Activated T-cell treated with anti-CD3 and anti-CD28 coated beads for 1 hour (primary cell): ENCODE measurements at regions not wholly inside any gene's neighbourhood (a gene's known extent, or its start where the extent isn't known, plus 50 kb on each side); places are given as distances from the start of the nearest gene placed in this dataset.

ENCODE experiments used
- DNase-seq: peaks from one replicate; pipeline ENCODE4 v3.0.0-alpha.2; 2020; ENCODE audit warnings: low read depth

DNA sequence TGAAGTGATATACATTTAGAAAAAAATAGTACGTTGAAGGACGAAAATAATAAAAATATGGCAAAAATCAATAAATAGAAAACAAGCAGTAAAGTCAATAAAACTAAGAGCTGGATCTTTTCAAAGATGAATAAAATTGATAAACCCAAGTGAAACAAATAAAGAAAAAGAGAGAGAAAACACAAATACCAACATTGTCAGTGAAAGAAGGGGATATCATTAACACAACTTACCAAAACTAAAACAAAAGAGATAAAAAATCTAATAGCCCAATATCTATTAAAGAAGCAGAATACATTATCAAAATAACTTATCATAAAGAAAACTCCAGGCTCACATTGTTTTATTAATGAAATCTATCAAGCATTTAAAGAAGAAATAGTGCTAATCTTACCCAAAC lies 675.1 kb downstream of the UQCRFS1 start:
- DNase-seq, result no peak

- no peak for DNase-seq
Observed at GRCh38 chr19:28537079-28537478, 675.9 kb downstream of the UQCRFS1 start.

DNA sequence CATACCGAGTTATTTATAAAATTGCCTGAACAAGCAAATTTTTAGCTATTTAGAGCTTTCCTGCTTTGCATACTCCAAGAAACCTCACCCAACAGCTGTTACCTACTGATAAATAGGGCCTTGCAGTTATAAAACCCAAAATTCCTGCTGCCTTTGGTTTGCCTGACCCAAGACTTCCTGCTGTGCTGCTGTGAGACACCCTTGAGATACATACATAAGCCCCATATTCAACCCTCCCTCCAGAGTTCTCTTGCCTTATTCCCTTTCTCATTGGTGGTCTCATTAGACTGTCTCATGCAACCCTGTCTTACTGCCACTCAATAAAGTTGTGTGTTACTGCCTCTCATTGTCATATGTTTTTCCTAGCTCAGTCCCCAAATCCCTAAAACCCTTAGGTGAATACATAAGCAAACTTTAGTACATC lies 677.6 kb downstream of the UQCRFS1 start:
- DNase-seq, result no peak

DNA sequence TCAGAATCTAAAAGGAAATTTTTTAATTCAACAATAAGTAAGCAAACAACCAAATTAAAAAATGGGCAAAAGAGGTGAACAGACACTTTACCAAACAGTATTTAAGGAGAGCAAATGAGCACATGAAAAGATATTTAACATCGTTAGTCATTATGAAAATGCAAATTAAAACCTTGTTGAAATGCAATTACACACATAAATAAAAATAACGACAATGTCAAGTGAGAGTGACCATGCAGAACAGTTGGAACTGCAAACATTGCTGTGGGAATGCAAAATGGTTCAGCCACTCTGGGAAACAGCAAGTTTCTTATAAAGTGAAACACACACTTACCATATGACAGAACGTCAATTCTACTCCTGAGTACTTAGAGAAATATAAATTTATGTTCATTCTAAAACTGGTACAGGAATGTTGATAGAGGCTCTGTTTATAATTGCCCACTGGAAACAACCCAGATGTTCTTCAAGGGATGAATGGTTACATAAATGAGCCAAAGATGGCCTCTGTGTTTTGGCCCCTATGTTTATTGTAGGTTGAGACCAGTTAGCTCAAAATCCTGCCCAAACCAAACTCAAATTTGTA lies 678.1 kb downstream of the UQCRFS1 start:
- DNase-seq, result no peak

GRCh38 chr19:28532765-28533341 lies 680.1 kb downstream of the UQCRFS1 start:
- no peak for DNase-seq

- no peak for DNase-seq
Observed at GRCh38 chr19:28531979-28532378, 681.0 kb downstream of the UQCRFS1 start.

DNA sequence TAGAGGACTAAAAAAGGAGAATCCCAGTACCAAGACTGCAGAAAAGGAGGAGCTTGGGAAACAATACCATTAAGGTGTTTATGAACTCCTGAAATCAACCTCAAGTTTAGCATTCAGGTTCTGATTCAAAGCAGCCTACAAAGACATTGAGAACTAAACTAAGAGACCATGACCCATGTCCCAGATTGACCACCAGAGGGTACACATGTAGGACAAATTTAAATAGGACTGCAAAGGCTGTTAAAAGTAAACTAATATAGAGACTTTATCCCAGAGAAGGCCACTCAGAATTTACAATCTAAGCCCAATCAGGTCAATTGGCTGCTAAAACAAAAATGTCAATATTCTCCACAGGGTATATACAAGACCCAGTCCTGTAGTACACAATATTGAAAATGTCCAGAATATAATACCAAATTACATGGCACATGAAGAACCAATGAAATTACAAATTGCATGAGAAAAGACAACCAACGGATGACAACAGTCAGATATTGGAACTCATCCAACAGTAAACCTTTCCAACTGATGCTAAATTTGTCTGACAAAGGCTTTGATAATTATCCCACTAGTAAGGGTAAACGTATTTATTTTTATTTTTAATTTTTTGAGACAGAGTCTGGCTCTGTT lies 682.4 kb downstream of the UQCRFS1 start:
- DNase-seq, result no peak

- no peak for DNase-seq
Observed at GRCh38 chr19:28526038-28526437, 686.9 kb downstream of the UQCRFS1 start.

- no peak for DNase-seq
Observed at GRCh38 chr19:28523619-28524018, 689.3 kb downstream of the UQCRFS1 start.

GRCh38 chr19:28522545-28522922 lies 690.4 kb downstream of the UQCRFS1 start:
- no peak for DNase-seq

- no peak for DNase-seq
Observed at GRCh38 chr19:28521614-28522544, 691.1 kb downstream of the UQCRFS1 start.

- DNase-seq, result no peak
Observed at GRCh38 chr19:28520998-28521568, 691.9 kb downstream of the UQCRFS1 start.

DNA sequence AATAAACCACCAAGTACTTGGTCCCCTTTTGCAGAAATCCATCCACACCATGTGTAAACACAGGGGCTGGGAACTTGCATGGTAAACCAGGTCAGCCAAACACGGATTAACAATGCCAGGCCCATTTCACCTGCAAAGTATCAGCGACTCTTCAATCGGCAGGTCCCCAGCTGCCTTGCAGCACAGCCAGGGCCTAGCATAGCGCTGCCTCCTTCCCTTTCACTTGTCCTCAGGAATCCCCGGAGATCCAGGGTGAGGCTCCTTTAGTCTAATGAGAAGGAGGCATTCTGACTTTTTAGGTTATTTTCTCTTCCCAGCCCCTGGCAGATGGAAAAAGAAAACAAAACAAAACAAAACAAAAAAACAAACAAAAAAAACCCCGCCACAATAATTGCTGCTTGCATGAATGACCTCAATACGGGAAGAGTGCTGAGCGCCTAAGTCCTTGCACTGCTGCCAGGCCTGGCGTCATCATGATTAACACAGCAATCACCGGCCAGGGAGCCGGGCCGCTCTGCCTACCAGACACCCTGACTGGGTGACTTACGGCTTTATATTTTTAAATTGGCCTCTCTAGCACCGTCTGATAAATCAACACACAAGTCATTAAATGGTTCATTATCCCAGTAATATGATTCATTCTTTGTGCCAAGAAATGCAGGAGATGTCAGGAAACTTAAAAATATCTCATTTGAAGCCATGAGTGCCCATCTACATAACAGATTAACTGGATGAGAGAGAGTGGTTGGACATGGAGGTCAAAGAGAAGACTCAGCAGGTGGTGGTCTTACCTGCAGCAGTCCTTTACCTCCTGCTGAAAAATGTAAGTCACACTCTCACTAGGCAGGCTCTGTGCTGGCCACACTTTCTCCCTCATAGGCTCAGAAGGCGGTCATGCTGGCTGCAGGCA lies 692.7 kb downstream of the UQCRFS1 start:
- no peak for DNase-seq

- no peak for DNase-seq
Observed at GRCh38 chr19:28519218-28519779, 693.7 kb downstream of the UQCRFS1 start.

GRCh38 chr19:28516415-28516872 lies 696.5 kb downstream of the UQCRFS1 start:
- no peak for DNase-seq

DNA sequence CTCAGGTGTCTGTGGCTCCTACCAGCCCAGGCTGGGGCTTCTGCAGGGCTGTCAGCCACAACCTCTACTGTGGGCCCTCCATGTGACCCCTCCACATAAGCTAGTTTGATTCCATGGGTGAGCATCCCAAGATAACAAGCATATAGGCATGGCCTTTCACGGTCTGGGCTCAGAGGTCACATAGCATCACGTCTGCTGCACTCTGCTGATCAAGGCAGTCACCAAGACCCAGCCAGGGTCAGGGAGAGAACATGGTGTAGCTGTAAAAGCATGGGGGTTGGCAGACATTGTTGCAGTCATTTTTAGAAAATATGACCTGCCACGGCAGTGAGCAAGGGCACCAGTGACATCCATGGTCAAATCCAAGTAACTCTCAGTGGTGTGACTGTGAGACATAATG lies 698.8 kb downstream of the UQCRFS1 start:
- no peak for DNase-seq

- DNase-seq, result no peak
Observed at GRCh38 chr19:28511655-28512054, 701.3 kb downstream of the UQCRFS1 start.

GRCh38 chr19:28509079-28509895 lies 703.7 kb downstream of the UQCRFS1 start:
- no peak for DNase-seq

DNA sequence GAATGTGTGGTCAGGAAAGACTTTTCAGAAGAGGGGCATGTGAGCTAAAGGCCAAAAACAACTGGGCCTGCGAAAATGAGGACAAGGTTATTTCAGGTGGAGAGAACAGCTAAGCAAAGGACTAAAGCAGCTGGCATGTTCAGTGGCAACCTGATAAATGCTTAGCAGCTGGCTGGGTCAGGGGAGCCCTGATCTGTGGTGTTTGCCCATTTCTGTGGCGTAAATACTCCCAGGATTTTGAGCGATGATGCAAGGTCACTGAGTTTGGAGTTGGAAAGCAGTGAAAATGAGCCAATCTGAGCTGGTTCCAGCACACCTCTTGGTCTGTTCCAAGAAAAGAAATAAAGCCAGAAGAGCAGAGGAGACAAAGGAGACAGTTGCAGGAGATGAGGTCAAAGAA lies 704.3 kb downstream of the UQCRFS1 start:
- no peak for DNase-seq

DNA sequence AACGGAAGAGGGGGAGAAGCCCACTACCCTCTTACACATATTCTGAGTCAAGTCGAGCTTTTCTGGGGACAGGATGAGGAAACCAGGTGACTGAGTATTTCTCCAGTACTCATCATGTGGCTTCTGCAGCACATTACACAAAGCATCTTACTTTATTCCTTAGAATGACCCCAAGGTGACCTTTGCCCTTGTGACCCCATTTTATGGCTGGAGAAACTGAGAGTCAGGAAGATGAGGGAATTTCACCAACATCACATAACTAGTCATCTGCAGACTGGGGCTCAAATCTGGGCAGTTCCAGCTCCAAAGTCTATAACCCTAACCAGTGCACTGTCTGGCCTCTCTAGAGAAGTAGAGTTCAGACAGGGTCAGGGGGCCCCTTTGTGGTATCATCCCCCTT lies 707.0 kb downstream of the UQCRFS1 start:
- no peak for DNase-seq
